Type B pancreatic cell (in vitro differentiated cells): ENCODE measurements at regions not wholly inside any gene's neighbourhood (a gene's known extent, or its start where the extent isn't known, plus 50 kb on each side); places are given as distances from the start of the nearest gene placed in this dataset.

ENCODE experiments used
- DNase-seq: peaks from one replicate; pipeline ENCODE4 v3.0.0; 2021; ENCODE audit warnings: mixed read lengths; ENCODE audit not compliant: unreplicated experiment; ENCODE audit errors: extremely low spot score
- H3K27ac Mint-ChIP-seq: 2 replicates; pipeline ENCODE4 v1.8.0; 2021; ENCODE audit warnings: mild to moderate bottlenecking, mixed read lengths
- H3K27me3 Mint-ChIP-seq: 2 replicates; pipeline ENCODE4 v1.8.0; 2021; ENCODE audit warnings: mixed read lengths
- H3K36me3 Mint-ChIP-seq: 2 replicates; pipeline ENCODE4 v1.8.0; 2021; ENCODE audit warnings: mixed read lengths
- H3K4me1 Mint-ChIP-seq: one replicate; pipeline ENCODE4 v1.8.0; 2021; ENCODE audit warnings: mixed read lengths; ENCODE audit not compliant: unreplicated experiment
- H3K4me3 Mint-ChIP-seq: 2 replicates; pipeline ENCODE4 v1.8.0; 2021; ENCODE audit warnings: mild to moderate bottlenecking, mixed read lengths
- H3K9me3 Mint-ChIP-seq: 2 replicates; pipeline ENCODE4 v1.8.0; 2021; ENCODE audit warnings: mixed read lengths
- CTCF ChIP-seq: fragments of 200-600 bp; sonication (generic); conservative IDR thresholded peaks from 2 replicates; pipeline ENCODE4 v1.5.0; 2021; ENCODE audit warnings: antibody characterized with exemption, mild to moderate bottlenecking

DNA sequence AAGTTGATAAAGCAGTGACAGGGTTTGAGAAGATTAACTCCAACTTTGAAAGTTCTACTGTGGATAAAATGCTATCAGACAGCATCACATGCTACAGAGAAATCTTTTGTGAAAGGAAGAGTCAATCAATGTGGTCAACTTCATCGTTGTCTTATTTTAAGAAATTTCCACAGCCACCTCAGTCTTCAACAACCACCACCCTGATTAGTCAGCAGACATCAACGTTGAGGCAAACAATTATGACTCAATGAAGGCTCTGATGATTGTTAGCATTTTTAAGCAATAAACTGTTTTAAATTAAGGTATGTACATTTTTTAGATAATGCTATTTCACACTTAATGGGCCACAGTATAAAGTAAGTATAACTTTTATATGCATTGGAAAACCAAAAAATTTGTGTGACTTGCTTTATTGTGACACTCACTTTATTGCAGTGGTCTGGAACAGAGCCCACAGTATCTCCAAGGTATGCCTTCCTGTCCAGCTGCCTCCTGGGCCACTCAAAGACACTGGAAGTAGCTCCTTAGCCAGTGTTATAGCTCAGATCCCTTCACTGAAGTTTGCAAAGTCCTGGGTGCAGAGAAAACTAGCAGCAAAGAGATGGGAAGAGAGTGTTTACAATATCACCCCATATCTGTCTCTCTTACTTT lies 293.1 kb downstream of the ARHGAP12 start:
- Mint-ChIP-seq H3K36me3 (no peaks in the 10 kb centered on the region), H3K4me1 (no peaks in the 10 kb centered on the region), H3K9me3 (peaks cover 10% of the 10 kb centered on the region), H3K4me3 (no peak overlapping the region), H3K27me3 (no peaks in the 10 kb centered on the region), H3K27ac (no peak overlapping the region)
- no peak for DNase-seq
- TF ChIP-seq CTCF: no peak

- DNase-seq: no peak
- Mint-ChIP-seq H3K9me3 (peaks cover 10% of the 10 kb centered on the region), H3K27me3 (no peaks in the 10 kb centered on the region), H3K36me3 (no peaks in the 10 kb centered on the region), H3K4me3 (no peak overlapping the region), H3K27ac (no peak overlapping the region), H3K4me1 (no peaks in the 10 kb centered on the region)
- TF ChIP-seq CTCF: no peak
These were observed 293.6 kb downstream of the ARHGAP12 start for GRCh38 chr10:31635009-31635408.

GRCh38 chr10:31630861-31631567 lies 297.6 kb downstream of the ARHGAP12 start:
- H3K9me3 Mint-ChIP-seq: peaks cover 6% of the 10 kb centered on the region
- no peaks in the 10 kb centered on the region for H3K4me1 Mint-ChIP-seq
- no peaks in the 10 kb centered on the region for H3K27me3 Mint-ChIP-seq
- H3K27ac Mint-ChIP-seq: no peak overlapping the region
- H3K4me3 Mint-ChIP-seq: no peak overlapping the region
- DNase-seq: no peak
- H3K36me3 Mint-ChIP-seq: peaks cover 3% of the 10 kb centered on the region
- TF ChIP-seq CTCF: no peak

- no peak for DNase-seq
- H3K27me3 Mint-ChIP-seq: no peaks in the 10 kb centered on the region
- peaks cover 3% of the 10 kb centered on the region for H3K36me3 Mint-ChIP-seq
- H3K4me3 Mint-ChIP-seq: no peak overlapping the region
- H3K9me3 Mint-ChIP-seq: peaks cover 18% of the 10 kb centered on the region
- peaks cover 7% of the 10 kb centered on the region for H3K4me1 Mint-ChIP-seq
- no peak overlapping the region for H3K27ac Mint-ChIP-seq
- no peak for TF ChIP-seq CTCF
These were observed 303.1 kb downstream of the ARHGAP12 start for GRCh38 chr10:31625566-31625965.

- no peak for DNase-seq
- Mint-ChIP-seq H3K36me3 (peaks cover 3% of the 10 kb centered on the region), H3K4me3 (no peak overlapping the region), H3K27me3 (no peaks in the 10 kb centered on the region), H3K9me3 (peaks cover 18% of the 10 kb centered on the region), H3K4me1 (peaks cover 12% of the 10 kb centered on the region), H3K27ac (no peak overlapping the region)
- no peak for TF ChIP-seq CTCF
These were observed 304.0 kb downstream of the ARHGAP12 start for GRCh38 chr10:31624611-31625010.
